ENCODE measurements at regions not wholly inside any gene's neighbourhood (a gene's known extent, or its start where the extent isn't known, plus 50 kb on each side); places are given as distances from the start of the nearest gene placed in this dataset.

GRCh38 chr2:37469126-37469525 is 124.7 kb downstream of the QPCT start:
- no peaks in the 10 kb centered on the region for H3K36me3 ChIP-seq
- no peaks in the 10 kb centered on the region for H3K9me3 ChIP-seq
- no peaks in the 10 kb centered on the region for H4K20me1 ChIP-seq
- no peak overlapping the region for H3K27ac ChIP-seq
- no peaks in the 10 kb centered on the region for H3K4me1 ChIP-seq
- no peaks in the 10 kb centered on the region for H3K27me3 ChIP-seq
- H3K9ac ChIP-seq: no peak overlapping the region
- no peak for TF ChIP-seq Cebpa-rat (IDR thresholded peaks at IDR 0.05)
- H3K4me2 ChIP-seq: no peak overlapping the region
- no peak overlapping the region for H3K4me3 ChIP-seq

- no peaks in the 10 kb centered on the region for H4K20me1 ChIP-seq
- no peaks in the 10 kb centered on the region for H3K27me3 ChIP-seq
- H3K27ac ChIP-seq: no peak overlapping the region
- H3K4me1 ChIP-seq: no peaks in the 10 kb centered on the region
- no peak overlapping the region for H3K4me3 ChIP-seq
- H3K36me3 ChIP-seq: no peaks in the 10 kb centered on the region
- no peak for TF ChIP-seq Cebpa-rat (IDR thresholded peaks at IDR 0.05)
- H3K9ac ChIP-seq: no peak overlapping the region
- H3K9me3 ChIP-seq: no peaks in the 10 kb centered on the region
- no peak overlapping the region for H3K4me2 ChIP-seq
These were observed 126.7 kb downstream of the QPCT start for GRCh38 chr2:37471104-37471503.

GRCh38 chr2:37471994-37472393 is 127.6 kb downstream of the QPCT start:
- Histone ChIP-seq H3K4me2 (no peak overlapping the region), H3K4me1 (no peaks in the 10 kb centered on the region), H4K20me1 (no peaks in the 10 kb centered on the region), H3K9me3 (no peaks in the 10 kb centered on the region), H3K9ac (no peak overlapping the region), H3K36me3 (no peaks in the 10 kb centered on the region), H3K4me3 (no peak overlapping the region), H3K27ac (no peak overlapping the region), H3K27me3 (no peaks in the 10 kb centered on the region)
- no peak for TF ChIP-seq Cebpa-rat (IDR thresholded peaks at IDR 0.05)

GRCh38 chr2:37472959-37473358 is 128.5 kb downstream of the QPCT start:
- no peak overlapping the region for H3K4me2 ChIP-seq
- no peaks in the 10 kb centered on the region for H3K4me1 ChIP-seq
- no peak overlapping the region for H3K4me3 ChIP-seq
- H4K20me1 ChIP-seq: no peaks in the 10 kb centered on the region
- H3K9me3 ChIP-seq: no peaks in the 10 kb centered on the region
- no peak for TF ChIP-seq Cebpa-rat (IDR thresholded peaks at IDR 0.05)
- H3K27me3 ChIP-seq: no peaks in the 10 kb centered on the region
- no peaks in the 10 kb centered on the region for H3K36me3 ChIP-seq
- no peak overlapping the region for H3K9ac ChIP-seq
- no peak overlapping the region for H3K27ac ChIP-seq

GRCh38 chr2:37476411-37476810 is 132.0 kb downstream of the QPCT start:
- Histone ChIP-seq H4K20me1 (no peaks in the 10 kb centered on the region), H3K9ac (no peak overlapping the region), H3K27ac (no peak overlapping the region), H3K36me3 (no peaks in the 10 kb centered on the region), H3K4me3 (no peak overlapping the region), H3K27me3 (no peaks in the 10 kb centered on the region), H3K9me3 (peaks cover 7% of the 10 kb centered on the region), H3K4me2 (no peak overlapping the region), H3K4me1 (no peaks in the 10 kb centered on the region)
- no peak for TF ChIP-seq Cebpa-rat (IDR thresholded peaks at IDR 0.05)

DNA sequence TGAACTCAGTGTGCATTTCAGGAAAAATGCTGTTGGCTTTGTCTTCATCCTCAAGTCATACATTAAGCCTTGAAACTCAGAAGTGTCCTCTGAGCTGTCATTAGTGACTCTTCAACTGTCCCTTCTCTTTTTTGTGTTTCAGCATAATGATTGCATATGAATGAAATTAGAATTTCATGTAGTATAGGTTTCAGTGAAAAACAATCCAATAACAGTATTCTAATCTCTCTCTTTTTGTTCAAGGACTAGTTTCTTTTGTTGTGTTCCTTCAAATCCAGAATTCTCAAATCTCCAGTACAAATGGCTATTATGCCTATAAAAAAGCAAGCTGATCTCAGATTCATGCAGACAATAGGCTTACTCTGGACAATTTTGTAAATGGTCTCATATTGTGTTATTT is 133.5 kb downstream of the QPCT start:
- no peak overlapping the region for H3K4me3 ChIP-seq
- no peak overlapping the region for H3K27ac ChIP-seq
- no peaks in the 10 kb centered on the region for H4K20me1 ChIP-seq
- H3K9ac ChIP-seq: no peak overlapping the region
- no peaks in the 10 kb centered on the region for H3K36me3 ChIP-seq
- no peaks in the 10 kb centered on the region for H3K27me3 ChIP-seq
- peaks cover 18% of the 10 kb centered on the region for H3K9me3 ChIP-seq
- H3K4me1 ChIP-seq: no peaks in the 10 kb centered on the region
- no peak overlapping the region for H3K4me2 ChIP-seq
- no peak for TF ChIP-seq Cebpa-rat (IDR thresholded peaks at IDR 0.05)

DNA sequence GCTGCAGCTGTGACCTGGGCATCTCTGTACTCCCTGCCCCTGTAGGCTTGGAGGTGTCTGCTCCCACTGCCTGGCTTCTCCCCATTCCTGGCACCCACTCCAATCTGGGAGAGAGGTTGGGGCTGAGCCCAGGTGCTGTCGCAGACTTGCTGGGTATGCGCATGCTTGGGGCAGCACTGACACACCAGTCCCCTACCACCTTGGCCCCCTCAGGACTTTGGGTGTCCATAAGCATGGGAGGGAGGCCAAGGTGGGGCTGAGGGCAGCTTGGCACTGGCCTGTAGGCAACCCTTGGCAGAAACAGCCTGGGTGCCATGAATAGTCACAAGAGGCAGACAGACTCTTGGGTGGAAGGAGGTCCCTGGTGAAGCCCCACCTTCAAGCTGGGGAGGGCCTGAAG is 136.8 kb downstream of the QPCT start:
- Histone ChIP-seq H3K36me3 (no peaks in the 10 kb centered on the region), H3K4me1 (no peaks in the 10 kb centered on the region), H3K9ac (no peak overlapping the region), H4K20me1 (no peaks in the 10 kb centered on the region), H3K4me3 (no peak overlapping the region), H3K9me3 (peaks cover 18% of the 10 kb centered on the region), H3K4me2 (no peak overlapping the region), H3K27ac (no peak overlapping the region), H3K27me3 (no peaks in the 10 kb centered on the region)
- TF ChIP-seq Cebpa-rat (IDR thresholded peaks at IDR 0.05): no peak

DNA sequence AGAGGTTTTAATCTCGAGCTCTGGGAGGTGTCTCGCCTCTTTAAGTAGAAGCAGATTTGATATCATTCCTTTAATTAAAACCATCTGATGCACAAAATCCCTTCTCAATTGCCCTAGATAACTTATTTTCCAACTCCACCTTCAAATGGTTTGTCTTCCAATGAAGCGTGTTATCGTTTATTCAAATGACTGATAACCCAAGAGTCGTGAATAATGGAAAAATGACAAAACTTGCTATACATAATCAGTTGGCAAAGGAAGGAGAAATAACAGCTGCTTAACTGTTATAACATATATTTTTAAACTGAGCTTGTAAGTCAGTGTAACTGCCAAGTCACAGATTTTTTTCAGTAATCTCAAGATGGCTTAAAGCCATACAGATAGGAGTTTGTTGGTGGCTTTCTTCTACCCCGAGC is 144.6 kb downstream of the QPCT start:
- Histone ChIP-seq H3K36me3 (no peaks in the 10 kb centered on the region), H3K9ac (no peak overlapping the region), H3K4me3 (no peak overlapping the region), H3K27ac (no peak overlapping the region), H3K4me1 (no peaks in the 10 kb centered on the region), H3K27me3 (no peaks in the 10 kb centered on the region), H3K4me2 (no peak overlapping the region), H4K20me1 (no peaks in the 10 kb centered on the region), H3K9me3 (no peaks in the 10 kb centered on the region)
- no peak for TF ChIP-seq Cebpa-rat (IDR thresholded peaks at IDR 0.05)

DNA sequence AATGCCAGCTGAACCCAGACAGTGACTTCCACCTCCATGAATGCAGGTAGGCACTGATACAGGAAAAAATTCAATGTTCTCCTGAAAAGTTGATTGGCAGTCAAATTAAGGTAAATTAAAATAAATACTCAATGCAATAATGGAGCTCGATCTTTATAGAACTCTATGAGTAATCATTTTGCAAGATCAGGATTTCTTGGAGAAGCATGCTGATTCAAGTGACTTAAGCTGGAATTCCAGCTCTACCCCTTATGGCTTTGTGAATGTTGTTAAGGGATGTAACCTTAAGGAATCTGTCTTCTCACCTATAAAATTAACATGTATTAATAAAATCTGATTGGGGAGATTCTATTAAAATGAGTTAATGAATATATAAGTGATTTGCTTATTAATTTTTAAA is 145.1 kb downstream of the QPCT start:
- no peak for TF ChIP-seq Cebpa-rat (IDR thresholded peaks at IDR 0.05)
- Histone ChIP-seq H3K27me3 (no peaks in the 10 kb centered on the region), H3K9me3 (no peaks in the 10 kb centered on the region), H3K4me2 (no peak overlapping the region), H3K9ac (no peak overlapping the region), H3K36me3 (no peaks in the 10 kb centered on the region), H3K4me3 (no peak overlapping the region), H4K20me1 (no peaks in the 10 kb centered on the region), H3K4me1 (no peaks in the 10 kb centered on the region), H3K27ac (no peak overlapping the region)

DNA sequence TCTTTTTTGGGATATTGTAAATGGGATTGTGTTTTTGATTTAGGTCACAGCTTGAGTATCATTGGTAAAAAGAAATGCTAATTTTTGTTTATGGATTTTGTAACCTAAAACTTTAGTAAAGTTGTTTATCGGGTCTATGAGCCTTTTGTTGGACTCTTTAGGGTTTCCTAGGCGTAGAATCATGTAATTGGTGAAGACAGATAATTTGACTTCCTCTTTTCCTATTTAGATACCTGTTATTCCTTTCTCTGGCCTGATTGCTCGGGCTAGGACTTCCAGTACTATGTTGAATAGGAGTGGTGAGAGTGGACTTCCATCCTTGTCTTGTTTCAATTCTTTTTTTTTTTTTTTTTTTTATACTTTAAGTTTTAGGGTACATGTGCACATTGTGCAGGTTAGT is 149.0 kb downstream of the QPCT start:
- Histone ChIP-seq H3K4me3 (no peak overlapping the region), H3K4me1 (no peaks in the 10 kb centered on the region), H3K27me3 (no peaks in the 10 kb centered on the region), H3K9me3 (no peaks in the 10 kb centered on the region; the same call in 1 of the 2 replicates), H3K4me2 (no peak overlapping the region), H4K20me1 (no peaks in the 10 kb centered on the region), H3K9ac (no peak overlapping the region), H3K36me3 (no peaks in the 10 kb centered on the region), H3K27ac (no peak overlapping the region)
- no peak for TF ChIP-seq Cebpa-rat (IDR thresholded peaks at IDR 0.05)

GRCh38 chr2:37499113-37499512 is 154.7 kb downstream of the QPCT start:
- no peak for TF ChIP-seq Cebpa-rat (IDR thresholded peaks at IDR 0.05)
- H4K20me1 ChIP-seq: no peaks in the 10 kb centered on the region

More at GRCh38 chr2:37499113-37499512, 154.7 kb downstream of the QPCT start:
- H3K4me3 ChIP-seq: no peak overlapping the region
- no peaks in the 10 kb centered on the region; the same call in 1 of the 2 replicates for H3K9me3 ChIP-seq
- no peak overlapping the region for H3K9ac ChIP-seq
- H3K36me3 ChIP-seq: no peaks in the 10 kb centered on the region
- H3K4me2 ChIP-seq: no peak overlapping the region
- H3K27ac ChIP-seq: no peak overlapping the region
- no peaks in the 10 kb centered on the region for H3K27me3 ChIP-seq
- H3K4me1 ChIP-seq: no peaks in the 10 kb centered on the region

All from BLaER1 (cell line).